ENCODE measurements at regions not wholly inside any gene's neighbourhood (a gene's known extent, or its start where the extent isn't known, plus 50 kb on each side); places are given as distances from the start of the nearest gene placed in this dataset.

- intact Hi-C loops (cut with micrococcal nuclease; ENCODE audit: unreplicated experiment), result loop anchor here (5.0 kb wide), 2 partner anchors 32 to 92 kb away; no protein-coding TSS in a partner anchor
- Mint-ChIP-seq H3K36me3 (ENCODE audit: insufficient read depth, unreplicated experiment) (peaks cover 6% of the 10 kb centered on the region), H3K4me1 (ENCODE audit: low read depth, unreplicated experiment) (peaks cover 10% of the 10 kb centered on the region), H3K27me3 (ENCODE audit: unreplicated experiment) (no peaks in the 10 kb centered on the region), H3K27ac (ENCODE audit: unreplicated experiment) (no peak overlapping the region), H3K4me3 (ENCODE audit: low read depth, unreplicated experiment) (no peak overlapping the region), H3K9me3 (ENCODE audit: low read depth, unreplicated experiment) (peaks cover 5% of the 10 kb centered on the region)
- CTCF ChIA-PET, result no interaction called here
- DNase-seq, result no peak
- BruUV-seq (replicated peaks), result no TSS peak
- no peak for TF ChIP-seq CTCF (IDR thresholded peaks at IDR 0.05; ENCODE audit: unreplicated experiment)
These were observed 384.6 kb downstream of the PLPP3 start for GRCh38 chr1:56194701-56195300.

- H3K36me3 Mint-ChIP-seq (ENCODE audit: insufficient read depth, unreplicated experiment), result peaks cover 6% of the 10 kb centered on the region
- H3K27ac Mint-ChIP-seq (ENCODE audit: unreplicated experiment), result no peak overlapping the region
- CTCF ChIA-PET, result no interaction called here
- peaks cover 15% of the 10 kb centered on the region for H3K4me1 Mint-ChIP-seq (ENCODE audit: low read depth, unreplicated experiment)
- intact Hi-C loops (cut with micrococcal nuclease; ENCODE audit: unreplicated experiment), result loop anchor here (5.0 kb wide), 2 partner anchors 34 to 94 kb away; no protein-coding TSS in a partner anchor
- H3K9me3 Mint-ChIP-seq (ENCODE audit: low read depth, unreplicated experiment), result peaks cover 5% of the 10 kb centered on the region
- no peak for DNase-seq
- no peaks in the 10 kb centered on the region for H3K27me3 Mint-ChIP-seq (ENCODE audit: unreplicated experiment)
- BruUV-seq (replicated peaks), result no TSS peak
- TF ChIP-seq CTCF (IDR thresholded peaks at IDR 0.05; ENCODE audit: unreplicated experiment), result no peak
- no peak overlapping the region for H3K4me3 Mint-ChIP-seq (ENCODE audit: low read depth, unreplicated experiment)
These were observed 385.7 kb downstream of the PLPP3 start for GRCh38 chr1:56193656-56194055.

GRCh38 chr1:56191369-56191768 lies 388.0 kb downstream of the PLPP3 start:
- TF ChIP-seq CTCF (IDR thresholded peaks at IDR 0.05; ENCODE audit: unreplicated experiment), result no peak
- intact Hi-C loops (cut with micrococcal nuclease; ENCODE audit: unreplicated experiment), result loop anchor here (2.0 to 5.0 kb wide), 4 partner anchors 36 to 387 kb away; partner anchors contain the start of gene PLPP3

GRCh38 chr1:56190806-56191365 lies 388.5 kb downstream of the PLPP3 start:
- no peak for TF ChIP-seq CTCF (IDR thresholded peaks at IDR 0.05; ENCODE audit: unreplicated experiment)
- DNase-seq, result no peak
- H3K27me3 Mint-ChIP-seq (ENCODE audit: unreplicated experiment), result no peaks in the 10 kb centered on the region
- H3K36me3 Mint-ChIP-seq (ENCODE audit: insufficient read depth, unreplicated experiment), result peaks cover 6% of the 10 kb centered on the region
- CTCF ChIA-PET, result interaction anchor here (0.6 kb wide), 1 partner anchor 388 kb away, joined by 3 read pairs; the partner anchor contains the start of gene PLPP3
- intact Hi-C loops (cut with micrococcal nuclease; ENCODE audit: unreplicated experiment), result loop anchor here (1.0 to 5.0 kb wide), 5 partner anchors 36 to 388 kb away; partner anchors contain the start of gene PLPP3
- BruUV-seq (replicated peaks), result no TSS peak
- H3K9me3 Mint-ChIP-seq (ENCODE audit: low read depth, unreplicated experiment), result peaks cover 5% of the 10 kb centered on the region
- peaks cover 15% of the 10 kb centered on the region for H3K4me1 Mint-ChIP-seq (ENCODE audit: low read depth, unreplicated experiment)
- H3K4me3 Mint-ChIP-seq (ENCODE audit: low read depth, unreplicated experiment), result no peak overlapping the region
- peak overlapping the region; percentile 99 for H3K27ac Mint-ChIP-seq (ENCODE audit: unreplicated experiment)

More at GRCh38 chr1:56191369-56191768, 388.0 kb downstream of the PLPP3 start:
- H3K9me3 Mint-ChIP-seq (ENCODE audit: low read depth, unreplicated experiment), result peaks cover 5% of the 10 kb centered on the region
- H3K4me1 Mint-ChIP-seq (ENCODE audit: low read depth, unreplicated experiment), result peaks cover 15% of the 10 kb centered on the region
- BruUV-seq (replicated peaks), result no TSS peak
- no peak overlapping the region for H3K27ac Mint-ChIP-seq (ENCODE audit: unreplicated experiment)
- DNase-seq, result no peak
- no peak overlapping the region for H3K4me3 Mint-ChIP-seq (ENCODE audit: low read depth, unreplicated experiment)
- no peaks in the 10 kb centered on the region for H3K27me3 Mint-ChIP-seq (ENCODE audit: unreplicated experiment)
- CTCF ChIA-PET, result interaction anchor here (0.6 kb wide), 1 partner anchor 388 kb away, joined by 3 read pairs; the partner anchor contains the start of gene PLPP3
- peaks cover 6% of the 10 kb centered on the region for H3K36me3 Mint-ChIP-seq (ENCODE audit: insufficient read depth, unreplicated experiment)

All from Calu3 (cell line).